Stimulated activated CD8-positive, alpha-beta memory T cell treated with anti-CD3 and anti-CD28 coated beads, Interleukin-15, amount 100 ng/mL, for 48 hours (primary cell): ENCODE measurements at regions not wholly inside any gene's neighbourhood (a gene's known extent, or its start where the extent isn't known, plus 50 kb on each side); places are given as distances from the start of the nearest gene placed in this dataset.

ENCODE experiments used
- DNase-seq, 2 donors: peaks; one replicate each; pipeline ENCODE4 v3.0.0-alpha.2; 2020; ENCODE audit warnings: low read depth in 2 of 2

DNA sequence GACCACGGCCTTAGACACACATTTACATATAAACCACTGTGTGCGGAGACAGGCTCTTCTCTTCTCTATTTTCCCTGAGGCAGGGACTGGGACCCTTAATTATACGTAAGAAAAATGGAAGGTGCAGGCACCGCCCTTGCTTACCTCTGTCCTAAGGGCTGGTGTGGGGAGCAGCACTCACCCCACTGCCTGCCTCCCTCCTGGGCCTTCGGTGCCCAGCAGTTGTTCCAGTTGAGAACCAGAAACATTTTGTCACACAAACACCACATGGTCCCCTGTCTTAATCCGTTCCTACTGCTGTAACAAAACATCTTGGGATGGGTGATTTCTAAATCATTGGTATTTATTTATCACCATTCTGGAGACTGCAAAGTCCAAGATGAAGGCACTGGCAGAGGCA is 192.7 kb upstream of the DIO3 start:
- DNase-seq = no peak

DNA sequence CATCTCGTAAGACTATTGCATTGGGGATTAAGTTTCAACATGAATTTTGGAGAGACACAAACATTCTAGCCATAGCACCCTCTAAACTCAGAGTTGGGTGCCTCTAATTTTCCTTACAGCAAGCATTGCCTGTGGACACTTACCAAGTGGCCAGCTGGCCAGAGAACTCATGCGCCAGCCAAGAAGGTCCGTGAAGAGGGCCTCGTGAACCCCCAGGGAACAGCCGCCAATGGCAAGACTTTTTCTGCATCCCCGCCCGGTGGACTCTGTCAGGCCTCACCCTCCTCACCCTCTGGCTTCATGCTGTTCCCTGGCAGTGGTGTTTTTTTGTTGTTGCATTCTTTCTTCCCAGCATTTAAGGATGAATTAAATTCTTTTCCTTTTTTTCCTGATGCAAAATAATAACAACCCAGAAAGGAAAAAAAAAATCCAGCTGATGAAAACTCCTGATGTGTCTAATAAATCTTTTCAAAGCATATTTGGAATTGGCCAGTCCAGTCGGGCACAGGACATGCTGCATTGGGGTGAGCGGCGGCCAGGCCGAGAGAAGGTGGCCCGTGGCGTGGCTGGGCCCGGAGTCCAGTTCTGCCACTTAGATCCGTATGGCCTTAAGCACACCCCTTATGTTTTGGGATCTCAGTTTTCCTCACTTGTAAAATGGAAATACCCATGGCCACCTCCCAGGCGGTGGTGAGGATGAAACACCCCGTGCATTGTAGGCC is 191.9 kb upstream of the DIO3 start:
- no peak for DNase-seq

GRCh38 chr14:101369916-101370592 is 191.2 kb upstream of the DIO3 start:
- DNase-seq = no peak

DNA sequence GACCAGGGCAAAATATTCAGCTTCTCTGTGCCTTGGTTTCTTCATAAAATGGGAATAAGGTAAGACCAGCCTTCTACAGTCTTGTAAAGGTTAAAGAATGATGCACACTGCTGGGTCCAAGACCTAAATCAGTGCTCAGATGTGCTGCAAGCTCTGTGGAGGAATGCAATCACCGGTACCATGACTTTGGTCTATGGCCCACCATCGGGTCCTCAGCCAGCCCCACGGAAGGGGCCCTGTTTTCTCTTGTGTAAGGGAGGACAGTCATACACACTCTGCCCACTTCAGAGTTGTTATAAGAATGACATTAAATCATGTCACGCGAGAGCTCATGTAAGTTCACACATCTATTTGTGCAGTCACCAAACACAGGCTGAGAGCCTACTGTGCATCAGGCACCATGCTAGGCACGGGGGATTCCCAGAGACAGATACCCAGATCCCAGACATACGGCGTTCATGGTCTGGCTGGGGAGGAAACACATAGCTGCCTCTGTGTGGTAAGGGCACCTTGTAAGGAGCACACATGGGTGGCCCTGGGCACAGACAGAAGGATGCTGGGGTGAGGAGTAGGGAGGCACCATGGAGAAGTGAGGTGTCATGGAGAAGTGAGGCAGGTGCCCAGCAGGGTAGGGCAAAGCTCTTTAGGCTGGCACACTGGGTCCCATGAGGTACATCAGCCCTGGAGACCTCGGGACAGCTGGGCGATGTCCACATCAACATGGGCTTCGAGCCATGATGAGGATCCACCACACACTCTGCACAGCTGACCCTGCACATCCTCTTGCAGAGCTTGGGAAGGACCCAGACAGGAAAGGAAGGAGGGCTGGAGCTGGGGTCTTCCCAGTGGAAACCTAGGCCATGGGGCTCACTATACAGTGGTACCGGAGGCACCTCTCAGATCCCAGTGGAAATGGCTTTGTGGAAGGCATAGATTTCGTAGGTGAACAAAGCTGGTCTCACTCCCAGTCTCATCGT is 190.4 kb upstream of the DIO3 start:
- DNase-seq = no peak

GRCh38 chr14:101371799-101372793 is 189.2 kb upstream of the DIO3 start:
- DNase-seq = no peak

DNA sequence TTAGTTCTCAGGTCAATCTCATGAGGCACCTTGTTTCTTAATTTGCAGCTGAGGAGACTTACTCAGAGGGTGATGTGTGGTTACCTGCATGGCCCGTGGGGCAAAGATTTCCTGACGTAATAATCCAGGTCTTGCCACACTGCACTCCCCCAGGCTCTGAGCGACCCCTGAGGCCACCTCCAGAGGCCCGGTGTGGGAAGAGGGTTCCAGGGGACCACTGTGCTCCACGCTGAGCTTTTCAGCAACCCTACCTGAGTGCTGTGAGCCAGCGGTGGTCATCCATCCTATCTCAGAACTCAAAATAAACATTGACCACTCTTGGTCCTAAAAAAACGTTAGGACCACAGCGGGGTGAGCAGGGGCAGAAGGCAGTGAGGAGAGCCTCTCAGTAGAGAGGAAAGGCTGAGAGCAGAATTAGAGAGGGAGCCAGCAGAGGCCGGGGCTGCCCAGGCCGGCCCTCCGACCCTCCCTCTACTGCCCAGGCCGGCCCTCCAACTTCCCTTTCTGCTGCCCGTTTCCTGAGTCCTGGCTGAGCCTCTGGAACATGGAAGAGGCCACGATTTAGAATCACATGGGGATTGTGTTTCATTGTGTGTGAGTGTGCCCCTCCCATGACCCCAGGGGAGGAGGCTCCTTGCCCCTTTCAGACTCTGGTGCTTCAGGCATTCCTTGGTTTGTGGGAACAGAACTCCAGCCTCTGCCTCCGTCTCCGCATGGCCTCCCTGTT is 188.2 kb upstream of the DIO3 start:
- DNase-seq = no peak

DNA sequence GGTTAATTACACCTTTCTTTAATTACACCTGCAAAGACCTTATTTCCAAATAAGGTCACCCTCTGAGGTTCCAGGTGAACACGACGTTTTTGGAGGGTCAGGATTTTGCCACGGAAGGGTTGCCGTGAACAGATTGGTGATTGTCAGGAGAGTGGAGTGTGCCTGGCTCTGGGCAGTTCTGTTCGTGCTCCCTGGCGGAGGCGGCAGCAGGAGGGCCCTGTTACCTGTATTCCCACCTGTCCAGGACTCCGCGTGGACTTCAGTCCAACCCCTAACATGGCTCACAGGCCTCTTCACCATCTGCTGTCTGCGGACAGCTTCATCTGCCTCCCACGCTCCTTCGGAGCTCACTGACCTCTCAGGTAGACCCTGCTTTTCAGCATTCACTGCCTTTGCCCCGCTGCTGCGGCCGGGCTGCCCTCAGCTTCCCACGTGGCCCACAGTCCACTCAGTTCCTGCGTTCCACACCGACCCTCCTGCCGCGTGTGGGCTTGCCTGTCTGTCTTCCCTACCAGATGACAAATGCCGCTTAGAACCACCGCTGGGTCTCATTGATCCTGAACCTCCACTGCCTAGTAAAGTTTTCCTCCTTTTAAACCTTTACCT is 187.5 kb upstream of the DIO3 start:
- no peak for DNase-seq

- DNase-seq = no peak
Observed at GRCh38 chr14:101374373-101375338, 186.6 kb upstream of the DIO3 start.

DNA sequence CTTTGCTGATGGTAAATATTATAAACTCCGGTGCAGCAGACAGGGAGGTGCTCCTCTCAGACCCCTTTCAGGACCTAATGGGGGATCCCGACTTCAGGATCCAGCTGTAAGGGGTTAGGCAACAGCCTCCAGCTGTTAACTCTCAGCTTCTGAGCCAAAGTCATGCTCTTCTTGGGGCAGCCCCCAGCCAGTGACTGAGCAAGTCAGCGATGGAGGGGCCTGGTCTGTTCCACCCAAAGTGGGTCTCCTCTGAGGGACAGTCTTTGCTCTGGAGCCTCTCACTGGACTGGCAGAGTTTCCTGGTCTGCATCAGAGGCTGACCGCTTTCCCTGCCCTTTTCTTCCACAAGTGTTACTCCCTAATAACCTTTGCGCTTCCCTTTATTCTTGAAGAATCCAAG is 184.2 kb upstream of the DIO3 start:
- no peak for DNase-seq

DNA sequence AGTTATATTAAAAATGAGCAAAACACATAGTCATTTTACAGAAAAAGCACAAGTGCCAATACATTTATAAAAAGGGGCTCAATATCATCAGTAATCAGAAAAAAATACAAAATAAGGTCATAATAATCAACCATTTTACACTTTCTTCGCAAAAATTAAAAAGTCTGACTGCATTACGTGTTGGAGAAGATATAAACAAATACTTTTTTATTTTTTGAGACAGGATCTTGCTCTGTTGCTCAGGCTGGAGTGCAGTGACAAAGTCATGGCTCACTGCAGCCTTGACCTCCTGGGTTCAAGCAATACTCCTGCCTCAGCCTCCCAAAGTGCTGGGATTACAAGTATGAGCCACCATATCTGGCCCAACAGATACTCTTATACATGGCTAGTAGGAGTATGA is 181.5 kb upstream of the DIO3 start:
- DNase-seq = no peak

DNA sequence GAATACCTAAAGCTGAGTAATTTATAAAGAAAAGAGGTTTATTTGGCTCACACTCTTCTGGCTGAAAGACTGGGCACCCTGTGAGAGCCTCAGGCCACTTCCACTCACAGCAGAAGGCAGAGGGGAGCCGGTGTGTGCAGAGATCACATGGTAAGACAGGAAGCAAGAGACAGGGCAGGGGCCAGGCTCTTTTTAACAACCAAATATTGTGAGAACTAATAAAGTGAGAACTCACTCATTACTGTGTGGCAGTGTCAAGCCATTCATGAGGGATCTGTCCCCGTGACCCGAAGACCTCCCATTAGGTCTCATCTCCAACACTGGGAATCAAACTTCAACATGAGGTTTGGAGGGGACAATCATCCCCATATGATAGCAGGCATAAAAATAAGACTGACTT is 180.8 kb upstream of the DIO3 start:
- DNase-seq = no peak

- DNase-seq = no peak
Observed at GRCh38 chr14:101380940-101381339, 180.4 kb upstream of the DIO3 start.

GRCh38 chr14:101383737-101384338 is 177.5 kb upstream of the DIO3 start:
- DNase-seq = no peak

DNA sequence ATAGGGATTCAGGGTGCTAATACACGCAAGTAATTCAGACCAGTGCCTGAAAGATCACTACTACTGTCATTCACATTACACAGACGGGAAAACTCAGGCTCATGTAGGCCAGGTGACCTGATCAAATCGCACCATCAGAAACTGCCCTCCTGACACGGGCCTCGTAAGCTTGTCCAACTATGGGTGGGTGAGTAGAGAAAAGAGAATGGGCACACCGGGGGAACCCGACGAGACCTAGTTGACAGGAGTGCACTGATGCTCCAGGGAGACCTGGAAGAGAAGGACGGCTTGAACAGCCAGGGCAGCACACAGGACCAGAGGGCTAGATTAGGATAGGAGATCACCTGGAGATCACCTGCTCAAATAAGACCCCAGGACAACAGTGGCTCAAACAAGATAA is 166.9 kb upstream of the DIO3 start:
- DNase-seq = no peak

DNA sequence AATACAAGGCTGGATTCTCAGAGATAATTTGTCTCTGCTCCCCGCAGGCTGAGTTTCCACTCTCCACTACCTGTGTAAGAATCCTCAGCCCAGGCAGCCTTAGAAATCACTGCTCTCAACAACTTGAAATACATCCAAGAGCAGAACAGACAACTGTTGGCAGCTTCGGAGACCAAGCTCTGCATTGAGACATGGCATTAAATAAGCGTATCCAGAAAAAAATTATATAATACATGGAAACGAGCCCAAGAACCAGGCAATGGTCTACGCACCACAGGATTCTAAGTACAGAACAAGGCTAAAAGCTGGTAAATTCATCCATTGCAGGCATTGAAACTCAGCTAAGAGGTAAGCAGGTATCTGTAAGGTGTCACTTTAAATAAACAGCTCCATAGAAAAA is 165.5 kb upstream of the DIO3 start:
- DNase-seq = no peak

DNA sequence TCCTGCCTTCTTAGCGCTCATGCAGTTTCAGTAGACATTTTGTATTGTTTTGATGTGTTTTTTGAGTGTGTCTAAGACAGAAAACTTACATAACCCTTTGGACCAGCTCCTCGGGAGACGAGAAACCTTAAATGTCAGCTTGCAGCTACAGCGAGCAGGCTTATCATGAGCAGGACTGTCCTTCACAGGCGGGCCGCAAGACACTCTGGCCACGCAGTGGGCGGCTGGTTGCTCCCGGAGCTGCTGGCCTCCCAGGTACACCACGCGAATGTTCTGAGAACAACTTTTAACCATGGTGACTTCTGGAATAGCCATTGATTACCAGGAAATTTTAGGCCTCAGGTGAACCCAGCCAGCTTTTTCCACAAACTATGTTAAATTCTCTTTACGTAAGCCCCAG is 164.1 kb upstream of the DIO3 start:
- DNase-seq = no peak

- no peak for DNase-seq
Observed at GRCh38 chr14:101398011-101398410, 163.3 kb upstream of the DIO3 start.

DNA sequence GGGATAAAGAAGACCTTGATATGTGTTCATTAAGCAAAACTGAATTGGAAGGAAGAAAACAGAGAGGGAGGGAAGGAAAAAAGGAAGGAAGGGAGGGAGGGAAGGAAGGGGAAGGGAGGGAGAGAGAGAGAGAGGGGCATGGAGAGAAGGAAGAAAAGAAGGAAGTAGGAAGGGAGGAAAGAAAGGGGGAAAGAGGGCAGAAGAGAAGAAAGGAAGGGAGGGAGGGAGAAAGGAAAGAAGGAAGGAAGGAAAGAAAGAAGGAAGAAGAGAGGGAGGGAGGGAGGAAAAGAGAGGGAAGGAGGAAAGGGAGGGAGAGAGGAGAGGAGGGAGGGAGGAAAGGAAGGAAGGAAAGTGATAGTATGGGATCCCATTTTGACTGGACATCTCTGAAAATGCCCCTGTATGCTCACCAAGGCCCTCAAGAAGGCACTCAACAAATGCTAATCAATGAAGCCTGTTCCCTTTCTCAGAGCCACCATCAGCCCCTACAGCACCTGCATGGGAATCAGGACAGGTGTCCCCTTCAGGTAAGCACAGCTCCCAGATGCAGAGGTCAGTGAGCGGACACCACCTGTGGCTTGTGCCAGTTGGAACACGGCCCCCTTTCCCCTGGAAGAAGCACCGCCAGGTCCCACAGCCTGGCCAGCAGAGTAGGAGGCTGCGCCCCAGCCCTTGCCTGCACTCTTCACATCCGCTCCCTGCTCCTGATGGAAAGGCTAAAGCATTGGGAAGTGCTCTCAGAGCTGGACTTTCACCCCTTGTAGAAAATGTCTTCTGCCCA is 161.4 kb upstream of the DIO3 start:
- DNase-seq = no peak
